ENCODE measurements at regions not wholly inside any gene's neighbourhood (a gene's known extent, or its start where the extent isn't known, plus 50 kb on each side); places are given as distances from the start of the nearest gene placed in this dataset.

DNA sequence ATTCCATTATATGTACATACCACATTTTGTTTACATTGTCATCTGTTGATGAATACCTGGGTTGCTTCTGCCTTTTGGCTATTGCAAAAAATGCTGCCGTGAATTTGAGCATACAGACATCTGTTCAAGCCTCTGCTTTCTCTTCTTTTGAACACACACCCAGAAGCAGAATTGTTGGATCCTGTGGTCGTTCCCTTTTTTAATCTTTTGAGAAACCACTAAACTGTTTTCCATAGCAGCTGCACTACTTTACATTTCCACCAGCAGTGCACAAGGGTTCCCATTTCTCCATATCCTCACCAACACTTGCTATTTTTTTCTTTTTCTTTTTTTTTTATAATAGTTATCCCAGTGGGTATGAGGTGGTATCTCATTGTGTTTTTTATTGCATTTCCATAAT is 123.5 kb downstream of the TEX29 start:
- WGBS, 2 donors, result 86 to 92% methylated on average over 2 of the region's 2 CpGs
- DNase-seq, result no peak
- Histone ChIP-seq H3K27me3 (no peaks in the 10 kb centered on the region), H3K27ac (no peak overlapping the region), H3K36me3 (ENCODE audit: low read depth, missing control alignments) (no peaks in the 10 kb centered on the region), H3K4me3 (no peak overlapping the region), H3K4me1 (no peaks in the 10 kb centered on the region), H3K9me3 (no peaks in the 10 kb centered on the region)
- TF ChIP-seq POLR2A (IDR thresholded peaks at IDR 0.05), result no peak
- TF ChIP-seq, protein P1, sequence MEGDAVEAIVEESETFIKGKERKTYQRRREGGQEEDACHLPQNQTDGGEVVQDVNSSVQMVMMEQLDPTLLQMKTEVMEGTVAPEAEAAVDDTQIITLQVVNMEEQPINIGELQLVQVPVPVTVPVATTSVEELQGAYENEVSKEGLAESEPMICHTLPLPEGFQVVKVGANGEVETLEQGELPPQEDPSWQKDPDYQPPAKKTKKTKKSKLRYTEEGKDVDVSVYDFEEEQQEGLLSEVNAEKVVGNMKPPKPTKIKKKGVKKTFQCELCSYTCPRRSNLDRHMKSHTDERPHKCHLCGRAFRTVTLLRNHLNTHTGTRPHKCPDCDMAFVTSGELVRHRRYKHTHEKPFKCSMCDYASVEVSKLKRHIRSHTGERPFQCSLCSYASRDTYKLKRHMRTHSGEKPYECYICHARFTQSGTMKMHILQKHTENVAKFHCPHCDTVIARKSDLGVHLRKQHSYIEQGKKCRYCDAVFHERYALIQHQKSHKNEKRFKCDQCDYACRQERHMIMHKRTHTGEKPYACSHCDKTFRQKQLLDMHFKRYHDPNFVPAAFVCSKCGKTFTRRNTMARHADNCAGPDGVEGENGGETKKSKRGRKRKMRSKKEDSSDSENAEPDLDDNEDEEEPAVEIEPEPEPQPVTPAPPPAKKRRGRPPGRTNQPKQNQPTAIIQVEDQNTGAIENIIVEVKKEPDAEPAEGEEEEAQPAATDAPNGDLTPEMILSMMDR (IDR thresholded peaks at IDR 0.05), result no peak
- intact Hi-C loops (cut with DNase I; ENCODE audit: low total_unique reads), result no loop called here

DNA sequence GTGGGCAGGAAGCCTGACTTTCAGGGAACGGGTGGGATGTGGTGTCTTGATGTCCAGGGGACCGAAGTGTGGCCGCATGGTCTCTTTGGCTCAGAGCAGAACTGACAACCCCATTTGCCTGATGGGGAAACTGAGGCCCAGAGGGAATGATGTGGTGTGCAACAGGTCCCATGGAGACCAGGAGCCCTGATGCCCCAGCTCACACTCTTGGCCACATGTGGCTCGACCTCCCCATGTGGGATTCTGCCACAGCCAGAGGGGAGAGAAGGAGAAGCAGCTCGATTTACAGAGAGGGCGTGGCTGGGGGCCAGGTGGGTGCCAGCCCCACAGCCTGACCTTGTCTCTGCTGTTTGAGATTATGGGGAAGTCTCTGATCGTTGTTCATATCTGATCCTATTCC is 128.1 kb downstream of the TEX29 start:
- Histone ChIP-seq H3K4me3 (no peak overlapping the region), H3K36me3 (ENCODE audit: low read depth, missing control alignments) (no peaks in the 10 kb centered on the region), H3K4me1 (peaks cover 4% of the 10 kb centered on the region), H3K27me3 (no peaks in the 10 kb centered on the region), H3K27ac (peak overlapping the region in 1 of 2 donors; percentile 44), H3K9me3 (no peaks in the 10 kb centered on the region)
- no peak for DNase-seq
- intact Hi-C loops (cut with DNase I; ENCODE audit: low total_unique reads), result no loop called here
- TF ChIP-seq, protein P1 (IDR thresholded peaks at IDR 0.05), result no peak
- no peak for TF ChIP-seq POLR2A (IDR thresholded peaks at IDR 0.05)
- whole genome bisulfite sequencing, 2 donors, result 72 to 80% methylated on average over 7 of the region's 7 CpGs

DNA sequence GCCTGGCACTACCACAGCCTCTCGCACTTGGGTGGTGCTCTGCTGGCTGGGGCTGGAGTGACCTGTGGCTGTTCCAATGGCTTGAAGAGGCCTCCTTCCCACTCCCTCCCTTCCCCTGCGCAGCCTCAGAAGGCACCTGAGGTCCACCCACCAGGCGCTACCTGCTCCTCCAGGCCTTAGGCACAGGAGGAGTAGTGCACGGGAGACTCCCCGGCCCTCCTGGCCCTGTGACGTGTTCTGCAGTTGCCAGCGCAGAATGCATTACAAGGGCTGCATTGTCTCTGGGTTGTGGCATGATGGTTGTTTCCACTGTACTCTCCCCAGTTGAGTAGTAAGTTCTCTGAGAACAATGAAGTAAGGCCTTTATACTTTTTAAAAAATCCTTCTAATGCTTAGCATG is 128.6 kb downstream of the TEX29 start:
- 73 to 78% methylated on average over 2 to 7 of the region's 7 CpGs for WGBS, 2 donors
- Histone ChIP-seq H3K9me3 (no peaks in the 10 kb centered on the region), H3K27me3 (no peaks in the 10 kb centered on the region), H3K4me1 (peaks cover 4% of the 10 kb centered on the region), H3K27ac (peak overlapping the region in 1 of 2 donors; percentile 44), H3K36me3 (ENCODE audit: low read depth, missing control alignments) (no peaks in the 10 kb centered on the region), H3K4me3 (no peak overlapping the region)
- intact Hi-C loops (cut with DNase I; ENCODE audit: low total_unique reads), result no loop called here
- DNase-seq, result peak; percentile 71
- TF ChIP-seq POLR2A (IDR thresholded peaks at IDR 0.05), result no peak
- TF ChIP-seq, protein P1 (IDR thresholded peaks at IDR 0.05), result no peak

DNA sequence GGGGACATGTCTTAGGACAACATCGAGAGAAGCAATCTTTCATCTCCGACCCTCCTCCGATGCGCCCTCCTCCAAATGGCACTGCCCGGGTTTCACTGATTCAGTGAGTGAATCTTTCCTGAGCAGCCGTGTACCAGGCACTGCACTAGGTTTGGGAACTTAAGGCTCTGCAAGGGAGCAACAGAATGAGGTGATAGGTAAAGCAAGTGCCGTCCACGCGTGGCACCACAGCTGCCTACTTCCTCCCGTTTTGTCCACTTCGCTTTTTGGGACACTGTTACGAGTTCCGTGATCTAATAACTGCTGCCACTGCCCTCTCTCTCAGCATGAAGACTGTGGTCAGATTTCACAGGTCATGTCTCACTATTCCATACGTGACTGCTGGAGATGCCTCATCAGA is 131.0 kb downstream of the TEX29 start:
- DNase-seq, result no peak
- no peaks in the 10 kb centered on the region for H3K36me3 ChIP-seq (ENCODE audit: low read depth, missing control alignments)
- H3K9me3 ChIP-seq, result no peaks in the 10 kb centered on the region
- no peak overlapping the region for H3K4me3 ChIP-seq
- H3K27ac ChIP-seq, result peak overlapping the region in 1 of 2 donors; percentile 68
- H3K4me1 ChIP-seq, result peaks cover 4% of the 10 kb centered on the region
- no peak for TF ChIP-seq POLR2A (IDR thresholded peaks at IDR 0.05)
- TF ChIP-seq, protein P1 (IDR thresholded peaks at IDR 0.05), result no peak
- H3K27me3 ChIP-seq, result no peaks in the 10 kb centered on the region
- intact Hi-C loops (cut with DNase I; ENCODE audit: low total_unique reads), result no loop called here
- 83 to 90% methylated on average over 14 of the region's 14 CpGs for WGBS, 2 donors

DNA sequence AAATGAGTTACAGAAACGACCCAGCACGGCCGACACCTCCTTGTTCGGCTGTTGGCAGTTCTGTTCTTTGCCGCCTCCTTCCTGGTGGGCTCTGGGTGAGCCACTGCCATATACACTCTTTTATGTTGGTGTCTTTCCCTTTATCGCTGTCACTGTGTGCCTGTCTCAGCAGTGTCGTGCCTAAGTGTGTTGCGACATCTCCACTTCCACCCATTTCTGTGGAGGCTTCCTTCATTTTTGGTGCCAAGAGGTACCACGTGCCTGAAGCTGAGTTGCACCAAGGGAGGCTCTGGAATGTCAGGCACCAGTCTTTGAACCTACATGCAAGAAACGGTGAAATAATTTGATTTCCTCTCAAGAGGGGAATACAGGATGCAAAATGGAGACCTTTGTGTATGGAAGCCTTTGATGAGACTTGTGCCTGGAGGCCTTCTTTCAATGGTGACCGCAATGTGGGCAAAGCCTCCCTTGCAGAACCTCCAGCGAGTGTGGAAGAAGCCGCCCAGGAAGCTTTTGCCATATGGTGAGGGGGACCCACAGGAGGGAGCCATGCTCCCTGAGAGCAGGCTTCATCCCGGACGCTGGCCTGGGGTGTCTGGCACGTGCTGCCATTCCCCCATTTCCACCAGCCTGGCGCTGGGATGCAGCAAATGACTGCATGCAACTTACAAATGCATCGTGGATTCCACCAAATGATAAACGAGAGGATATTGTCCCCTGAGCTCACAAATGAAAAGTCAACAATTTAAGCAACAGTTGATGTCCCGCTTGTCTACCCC is 136.2 kb downstream of the TEX29 start:
- intact Hi-C loops (cut with DNase I; ENCODE audit: low total_unique reads), result no loop called here
- TF ChIP-seq, protein P1 (IDR thresholded peaks at IDR 0.05), result no peak
- no peak for TF ChIP-seq POLR2A (IDR thresholded peaks at IDR 0.05)
- no peak overlapping the region for H3K4me3 ChIP-seq
- no peaks in the 10 kb centered on the region for H3K9me3 ChIP-seq
- no peak for DNase-seq
- no peaks in the 10 kb centered on the region for H3K27me3 ChIP-seq
- H3K27ac ChIP-seq, result no peak overlapping the region
- H3K4me1 ChIP-seq, result no peaks in the 10 kb centered on the region
- H3K36me3 ChIP-seq (ENCODE audit: low read depth, missing control alignments), result no peaks in the 10 kb centered on the region
- WGBS, 2 donors, result 87 to 90% methylated on average over 13 to 20 of the region's 20 CpGs

All from testis (tissue), 2 donors.